ENCODE measurements at regions not wholly inside any gene's neighbourhood (a gene's known extent, or its start where the extent isn't known, plus 50 kb on each side); places are given as distances from the start of the nearest gene placed in this dataset.

DNA sequence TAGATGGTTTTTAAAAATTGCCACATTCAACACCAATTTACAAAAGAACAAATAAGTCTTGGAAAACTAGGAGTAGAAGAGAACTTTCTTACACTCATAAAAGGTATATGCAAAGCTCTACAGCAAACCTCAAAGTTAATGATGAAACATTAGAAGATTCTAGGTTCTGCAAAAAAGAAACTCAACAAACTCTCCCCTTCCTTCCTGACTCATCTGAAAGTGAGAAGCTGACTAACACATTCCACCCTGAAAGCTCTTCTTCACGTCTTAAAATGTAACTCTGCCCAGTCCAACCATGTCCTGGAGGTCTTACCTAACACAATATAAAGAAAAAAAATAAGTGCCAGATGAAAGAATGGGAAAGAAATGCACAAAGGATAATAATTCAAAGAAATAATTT, 218.9 kb upstream of the ISX start:
- DNase-seq: no peak

- DNase-seq: no peak
Observed at GRCh38 chr22:34849965-34850364, 216.0 kb upstream of the ISX start.

DNA sequence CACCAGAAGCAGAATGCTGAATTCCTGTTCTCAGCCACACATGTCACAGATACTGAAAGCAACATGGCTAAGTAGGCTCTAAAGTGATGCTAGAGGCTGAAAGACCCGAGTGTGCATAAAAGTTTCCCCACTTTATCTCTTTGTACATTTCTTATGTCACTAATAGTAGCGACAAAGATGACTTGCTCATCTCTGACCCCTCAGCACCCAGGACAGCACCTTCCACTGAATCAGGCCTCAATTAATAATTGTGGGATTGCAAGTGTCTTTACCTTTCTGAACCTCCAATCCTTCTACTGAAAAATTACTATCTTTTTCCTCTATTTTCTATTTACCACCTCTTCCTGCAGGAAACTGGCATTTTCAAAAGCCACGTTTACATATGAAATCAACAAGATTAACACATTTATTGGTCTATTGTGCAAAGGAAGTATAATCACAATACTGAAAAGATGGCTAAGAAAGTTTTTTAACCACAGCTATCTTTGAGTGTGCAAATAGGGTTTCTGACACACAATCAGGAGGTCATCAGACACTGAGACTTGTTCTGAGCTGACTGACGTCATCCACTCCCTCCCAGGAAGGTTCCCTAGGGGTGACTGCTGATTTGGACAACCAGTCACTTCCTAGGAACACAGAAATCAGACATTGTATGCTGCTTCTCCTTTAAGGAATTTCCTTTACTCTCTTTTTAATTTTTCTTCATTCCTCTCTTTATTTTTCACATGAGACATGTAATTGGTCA, 213.9 kb upstream of the ISX start:
- no peak for DNase-seq

DNA sequence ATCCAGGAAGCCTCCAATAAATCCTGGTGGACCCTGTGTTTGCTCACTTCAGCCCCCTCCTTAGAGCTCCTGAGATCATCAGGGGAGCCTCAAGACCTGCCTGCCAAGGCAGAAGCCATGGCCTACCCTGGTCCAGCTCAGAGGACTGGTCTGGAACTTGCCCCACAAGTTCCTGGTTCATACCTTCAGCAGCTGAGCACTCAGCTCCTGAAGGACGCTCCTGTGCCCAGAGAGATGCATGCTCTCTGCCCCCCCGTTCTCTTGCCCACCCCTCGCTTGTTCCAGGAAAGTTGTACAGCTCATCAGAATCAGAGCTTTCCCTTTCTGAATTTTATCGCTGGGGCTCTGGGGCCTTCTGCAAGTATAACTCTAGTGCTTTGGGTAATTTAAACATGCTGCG, 210.5 kb upstream of the ISX start:
- DNase-seq: no peak

GRCh38 chr22:34858066-34858465, 207.9 kb upstream of the ISX start:
- DNase-seq: no peak

DNA sequence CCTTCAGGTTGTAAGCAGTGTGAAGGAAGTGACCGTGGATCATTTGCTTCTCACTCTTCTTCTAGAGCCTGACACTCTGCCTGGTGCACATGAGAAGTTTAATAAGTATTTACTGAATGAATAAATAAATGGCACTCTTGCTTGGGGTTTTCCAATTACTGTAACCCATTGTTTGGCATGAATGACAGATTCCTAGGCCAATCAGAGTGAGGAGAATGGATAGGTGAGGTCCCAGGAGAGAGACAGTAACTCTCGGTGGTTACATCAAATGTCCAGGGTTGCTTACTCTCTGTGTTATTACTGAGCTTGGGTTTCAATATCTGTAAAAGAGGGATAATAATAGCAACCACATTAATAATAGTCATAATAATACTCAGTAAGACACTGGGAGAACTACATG, 204.2 kb upstream of the ISX start:
- no peak for DNase-seq

DNA sequence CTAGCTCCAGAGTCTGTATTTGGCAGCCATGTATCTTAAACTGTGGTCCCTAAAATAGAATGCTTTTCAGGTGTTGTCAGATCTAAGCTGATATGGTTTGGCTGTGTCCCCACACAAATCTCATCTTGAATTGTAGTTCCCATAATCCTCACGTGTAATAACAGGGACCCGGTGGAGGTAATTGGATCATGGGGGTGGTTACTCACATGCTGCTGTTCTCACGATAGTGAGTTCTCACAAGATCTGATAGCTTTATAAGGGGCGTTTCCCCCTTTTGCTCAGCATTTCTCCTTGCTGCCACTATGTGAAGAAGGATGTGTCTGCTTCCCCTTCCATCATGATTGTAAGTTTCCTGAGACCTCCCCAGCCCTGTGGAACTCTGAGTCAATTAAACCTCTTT, 199.9 kb upstream of the ISX start:
- DNase-seq: no peak

DNA sequence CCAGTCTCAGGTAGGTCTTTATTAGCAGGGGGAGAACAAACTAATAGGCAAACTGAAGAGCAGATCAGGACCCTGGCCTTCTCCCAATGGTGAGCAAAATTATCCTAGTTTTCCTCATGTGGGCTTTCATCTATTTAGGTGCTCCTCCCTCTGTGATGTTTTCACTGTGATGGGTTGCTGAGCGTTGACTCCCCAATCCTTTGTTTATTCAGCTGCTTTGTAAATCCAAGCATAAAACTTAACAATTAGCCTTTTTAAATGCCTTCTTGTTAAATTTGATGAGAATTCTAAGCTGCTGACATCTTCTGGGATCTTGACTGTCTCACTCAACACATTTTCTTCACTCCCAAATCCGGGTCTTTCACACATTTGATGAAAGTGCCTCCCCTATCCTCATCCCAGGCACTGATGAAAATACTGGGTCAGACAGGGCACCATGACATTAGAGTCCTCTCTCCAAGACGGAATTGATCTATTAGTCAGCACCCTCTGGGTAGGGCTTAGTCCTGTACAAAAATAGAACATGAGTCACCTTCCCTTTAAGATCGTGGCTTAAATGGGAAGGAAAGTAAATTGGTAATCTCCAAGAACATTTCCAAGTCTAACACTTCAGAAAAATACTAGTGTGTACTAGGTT, 199.3 kb upstream of the ISX start:
- DNase-seq: no peak

DNA sequence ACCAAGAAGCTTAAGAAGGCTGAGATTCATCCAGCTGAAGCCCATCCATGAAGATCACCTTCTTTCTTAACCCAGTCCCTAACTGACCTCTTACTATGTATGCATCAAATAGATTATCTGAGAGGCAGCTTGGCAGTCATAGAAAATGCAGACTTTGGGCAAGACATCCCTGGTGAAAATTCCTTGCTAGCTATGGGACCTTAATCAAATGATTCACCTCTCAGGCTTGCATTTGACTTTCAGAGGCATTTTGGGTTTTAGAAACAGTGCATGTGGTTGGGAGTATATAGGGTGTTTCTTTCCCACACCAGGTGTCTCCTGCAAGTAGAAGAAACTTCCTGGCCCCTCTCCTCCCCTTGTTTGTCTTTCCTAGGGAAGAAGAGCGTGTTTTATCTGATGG, 188.5 kb upstream of the ISX start:
- no peak for DNase-seq

DNA sequence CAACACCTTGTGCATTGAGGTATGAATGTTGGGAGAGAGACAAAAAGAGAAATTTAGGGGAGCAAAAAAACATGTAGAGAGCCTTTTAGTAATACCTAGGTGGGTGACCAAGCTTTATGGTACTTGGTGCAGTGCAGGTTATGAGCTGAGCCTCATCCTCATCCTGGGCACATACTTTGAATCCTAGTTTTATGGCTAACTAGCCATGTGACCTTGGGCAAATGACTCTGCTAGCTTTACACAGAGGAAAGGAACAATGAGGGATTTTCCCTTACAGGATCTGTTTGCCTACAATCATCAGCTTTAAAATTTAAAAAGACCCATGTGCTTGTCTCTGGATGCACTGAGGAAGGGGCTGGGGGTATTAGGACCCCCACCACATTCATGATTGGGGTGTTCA, 187.8 kb upstream of the ISX start:
- no peak for DNase-seq

DNA sequence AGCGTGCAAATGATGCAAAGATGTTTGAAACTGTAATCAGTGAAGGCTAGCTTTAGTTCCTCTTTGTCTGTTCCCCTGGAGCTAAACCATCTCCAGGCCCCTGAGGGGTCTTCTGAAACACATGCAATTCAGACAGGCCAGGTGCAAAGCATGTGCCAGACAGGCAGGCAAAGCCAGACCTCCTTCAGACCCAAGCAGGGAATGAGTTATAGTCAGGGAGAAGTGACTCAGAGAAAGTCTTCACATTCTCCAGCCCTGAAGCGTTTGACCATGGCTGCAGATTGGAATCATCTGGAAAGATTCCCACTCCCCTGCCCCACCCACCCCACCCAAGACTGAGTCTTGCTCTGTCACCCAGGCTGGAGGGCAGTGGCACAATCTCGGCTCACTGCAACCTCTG, 187.0 kb upstream of the ISX start:
- DNase-seq: no peak

DNA sequence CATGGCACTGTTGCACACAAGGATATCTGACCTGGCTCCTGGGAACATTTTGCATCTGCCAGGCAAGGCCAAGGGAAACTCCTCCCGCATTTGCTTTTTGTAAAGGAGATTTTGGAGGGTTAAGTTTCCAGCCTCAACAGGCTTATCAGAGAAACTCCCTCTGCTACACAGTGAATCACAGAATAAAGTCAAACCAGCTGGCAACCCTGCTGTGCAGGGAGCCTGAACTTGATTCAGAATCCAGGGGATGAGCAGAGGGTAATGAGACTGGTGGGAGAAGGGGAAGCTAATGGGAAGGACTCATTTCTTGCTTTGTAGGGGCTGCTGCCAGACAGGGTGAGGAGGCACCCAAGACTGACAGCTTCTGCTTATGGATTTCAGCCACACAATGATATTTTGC, 185.3 kb upstream of the ISX start:
- DNase-seq: no peak

- DNase-seq: no peak
Observed at GRCh38 chr22:34881453-34881852, 184.5 kb upstream of the ISX start.

GRCh38 chr22:34885852-34886251, 180.1 kb upstream of the ISX start:
- DNase-seq: no peak

DNA sequence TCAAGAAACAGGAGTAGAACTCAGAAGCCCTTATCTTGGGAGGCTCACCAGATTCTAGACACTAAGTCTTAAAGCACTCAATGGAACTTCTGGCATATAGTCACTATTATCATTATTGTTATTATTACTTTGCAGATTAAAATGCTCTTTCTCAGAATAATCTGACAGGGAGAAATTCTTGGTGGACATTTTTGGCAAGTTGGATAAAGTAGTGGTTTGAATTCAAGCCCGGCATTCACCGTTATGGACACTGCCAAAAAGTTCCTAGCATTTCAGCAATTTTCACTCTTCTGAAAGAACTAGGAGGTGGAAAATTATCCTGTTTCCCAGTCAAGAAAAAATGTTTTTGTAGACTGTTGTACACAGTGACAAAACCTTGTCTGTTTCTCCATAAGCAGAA, 179.6 kb upstream of the ISX start:
- DNase-seq: no peak

DNA sequence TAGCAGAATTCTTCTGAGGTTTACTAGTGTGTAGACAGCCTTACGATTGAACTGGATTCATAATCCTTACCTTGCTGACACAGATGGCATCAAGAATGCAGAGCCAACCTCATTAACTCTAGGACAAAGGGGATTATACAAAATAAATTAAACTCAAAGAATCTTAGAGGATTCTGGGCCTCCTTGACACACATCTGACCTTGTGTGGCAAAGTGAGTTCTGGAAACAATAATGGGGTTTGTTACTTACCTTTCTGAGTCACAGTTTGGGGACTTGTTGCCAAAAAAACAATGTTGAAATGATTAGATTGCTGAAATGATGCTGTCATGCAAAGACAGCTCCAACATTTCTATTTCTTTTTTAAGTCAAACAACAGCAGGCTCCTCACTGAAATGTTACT, 179.1 kb upstream of the ISX start:
- peak; percentile 2 for DNase-seq

- no peak for DNase-seq
Observed at GRCh38 chr22:34897126-34897525, 168.8 kb upstream of the ISX start.

DNA sequence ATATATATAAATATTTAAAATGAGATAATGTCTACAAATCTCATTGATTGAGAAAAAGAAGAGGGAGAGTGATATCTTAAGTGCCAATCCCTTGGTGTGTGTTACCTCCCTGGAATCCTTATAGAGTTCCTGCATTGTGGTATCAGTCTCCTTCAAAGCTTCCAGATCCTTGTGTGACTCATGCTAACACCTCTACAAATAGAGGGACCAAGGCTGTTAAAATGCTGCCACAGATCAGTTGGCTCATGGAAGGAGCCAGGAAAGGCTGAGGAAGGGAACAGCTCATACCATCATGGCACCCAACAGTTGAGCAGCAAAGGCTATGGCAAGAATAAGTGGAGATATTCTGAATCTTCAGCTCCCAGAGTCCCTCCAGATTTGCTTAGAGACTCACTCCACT, 163.6 kb upstream of the ISX start:
- no peak for DNase-seq

DNA sequence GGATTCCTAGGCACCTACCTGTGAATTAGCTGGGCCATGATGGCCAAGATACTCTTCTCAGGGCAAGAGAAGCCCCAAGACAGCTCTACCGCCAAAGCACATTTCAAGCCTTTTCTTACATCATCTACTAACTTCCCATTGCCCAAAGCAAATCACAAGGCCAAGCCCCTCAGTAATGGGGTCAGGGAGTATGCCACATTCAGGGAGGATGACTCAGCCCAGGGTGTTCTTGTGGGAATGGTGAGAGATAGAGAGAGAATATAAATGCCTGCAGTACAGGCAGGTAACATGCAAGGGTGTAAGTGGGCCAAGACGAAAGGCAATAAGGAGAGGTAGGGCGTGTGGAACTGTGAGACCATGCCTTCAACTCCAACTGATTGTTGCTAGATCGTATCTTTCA, 162.5 kb upstream of the ISX start:
- DNase-seq: no peak

- DNase-seq: no peak
Observed at GRCh38 chr22:34904486-34904885, 161.5 kb upstream of the ISX start.

GRCh38 chr22:34913826-34914225, 152.1 kb upstream of the ISX start:
- no peak for DNase-seq

DNA sequence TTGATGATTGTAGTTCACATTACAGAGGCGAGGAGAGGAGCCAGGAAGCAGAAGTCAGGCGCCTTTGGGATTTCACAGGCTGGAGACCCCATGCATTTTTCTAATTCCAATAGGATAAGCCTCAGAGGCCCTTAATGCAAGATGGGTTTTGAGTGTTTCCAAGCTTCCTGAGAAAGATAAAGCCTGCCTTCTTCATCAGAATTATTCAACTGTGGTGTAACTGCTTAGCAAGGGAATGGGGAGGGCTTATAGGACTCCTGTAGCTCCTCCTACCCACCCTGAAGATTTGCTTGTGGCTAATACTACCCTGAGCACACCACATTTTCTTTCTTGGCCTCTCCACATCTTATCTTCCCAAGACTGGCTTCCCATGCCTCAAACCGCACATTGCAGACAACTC, 151.1 kb upstream of the ISX start:
- peak; percentile 6 for DNase-seq

DNA sequence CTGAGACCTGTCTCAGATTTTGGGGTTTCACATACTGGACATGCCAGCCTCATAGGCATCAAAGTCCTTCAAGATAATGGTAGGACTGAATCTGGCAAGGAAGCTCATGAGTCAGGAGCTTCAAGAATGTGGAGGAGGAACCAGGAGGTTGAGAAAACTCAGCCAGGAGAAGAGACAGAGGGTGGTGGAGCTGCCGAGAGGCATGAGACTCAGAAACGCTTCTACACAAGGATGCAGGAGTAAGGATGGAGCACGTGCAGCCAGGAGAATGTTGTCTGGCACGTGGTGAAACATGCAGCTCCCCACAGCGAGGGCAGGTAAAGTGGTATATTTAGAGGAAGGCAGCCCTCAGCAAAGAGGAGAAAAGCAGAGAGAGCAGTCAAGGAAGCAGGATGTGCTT, 148.7 kb upstream of the ISX start:
- DNase-seq: no peak

DNA sequence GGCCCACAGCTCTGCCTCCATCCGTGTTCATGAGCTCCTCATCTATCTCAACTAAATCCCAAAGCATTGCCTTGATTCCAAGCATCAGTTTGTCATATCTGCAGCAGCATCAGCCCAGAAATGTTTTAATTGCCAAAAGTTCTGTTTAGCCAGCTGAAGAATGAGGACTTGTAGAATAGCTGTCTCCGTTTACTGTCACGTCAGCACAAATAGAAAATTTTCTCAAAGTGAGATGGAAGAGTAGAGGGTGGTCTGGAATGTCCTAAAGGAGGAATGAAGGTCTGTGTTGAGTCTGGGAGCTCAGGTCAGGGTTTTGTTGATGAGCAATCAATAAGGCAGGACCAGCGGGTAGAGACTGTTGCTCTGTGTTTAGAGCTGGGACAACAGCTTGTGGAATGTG, 134.9 kb upstream of the ISX start:
- DNase-seq: no peak

DNA sequence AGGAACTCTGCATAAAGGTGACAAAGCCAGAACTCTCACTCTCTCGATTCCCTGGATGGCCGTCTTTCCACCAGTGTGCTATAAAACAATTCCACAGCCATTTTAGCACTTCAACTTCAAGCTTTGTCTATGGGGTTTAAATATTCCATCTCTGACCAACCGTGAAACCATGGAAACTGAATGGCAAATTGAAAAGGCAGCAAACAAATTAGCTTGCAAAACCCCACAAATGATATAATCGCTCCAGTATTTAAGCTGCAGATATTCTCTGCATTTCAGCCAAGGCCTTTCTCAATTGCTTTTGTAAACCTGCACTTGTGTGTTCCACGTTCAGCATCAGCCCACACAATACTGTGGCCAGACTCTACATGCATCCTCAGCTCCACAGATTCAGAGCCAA, 131.7 kb upstream of the ISX start:
- no peak for DNase-seq
